ENCODE measurements at regions not wholly inside any gene's neighbourhood (a gene's known extent, or its start where the extent isn't known, plus 50 kb on each side); places are given as distances from the start of the nearest gene placed in this dataset.

GRCh38 chr1:222240536-222241181 is 307.2 kb downstream of the HHIPL2 start:
- no peak for TF ChIP-seq CTCF (IDR thresholded peaks at IDR 0.05)
- Histone ChIP-seq H3K36me3 (ENCODE audit: control insufficient read depth, insufficient read depth, low read length) (no peaks in the 10 kb centered on the region), H2AFZ (no peak overlapping the region), H3K9me3 (ENCODE audit: control insufficient read depth, low read length) (no peaks in the 10 kb centered on the region), H3K27me3 (ENCODE audit: control insufficient read depth, insufficient read depth, low read length) (no peaks in the 10 kb centered on the region), H3K79me2 (no peaks in the 10 kb centered on the region), H3K4me1 (no peaks in the 10 kb centered on the region), H3K27ac (no peak overlapping the region), H3K9ac (no peak overlapping the region), H3K4me3 (ENCODE audit: low read depth, low read length) (no peak overlapping the region), H3K4me2 (ENCODE audit: low read length) (no peak overlapping the region)

GRCh38 chr1:222239130-222239529 is 308.8 kb downstream of the HHIPL2 start:
- H3K27me3 ChIP-seq (ENCODE audit: control insufficient read depth, insufficient read depth, low read length) = no peaks in the 10 kb centered on the region
- no peaks in the 10 kb centered on the region for H3K36me3 ChIP-seq (ENCODE audit: control insufficient read depth, insufficient read depth, low read length)
- no peak overlapping the region for H3K9ac ChIP-seq
- no peak for TF ChIP-seq CTCF (IDR thresholded peaks at IDR 0.05)
- H3K79me2 ChIP-seq = no peaks in the 10 kb centered on the region
- H3K4me2 ChIP-seq (ENCODE audit: low read length) = no peak overlapping the region
- no peak overlapping the region for H3K4me3 ChIP-seq (ENCODE audit: low read depth, low read length)
- no peaks in the 10 kb centered on the region for H3K4me1 ChIP-seq
- no peaks in the 10 kb centered on the region for H3K9me3 ChIP-seq (ENCODE audit: control insufficient read depth, low read length)
- H2AFZ ChIP-seq = no peak overlapping the region
- H3K27ac ChIP-seq = no peak overlapping the region

GRCh38 chr1:222234351-222234750 is 313.6 kb downstream of the HHIPL2 start:
- Histone ChIP-seq H3K36me3 (ENCODE audit: control insufficient read depth, insufficient read depth, low read length) (no peaks in the 10 kb centered on the region), H3K27ac (no peak overlapping the region), H3K4me1 (no peaks in the 10 kb centered on the region), H3K4me3 (ENCODE audit: low read depth, low read length) (no peak overlapping the region), H3K4me2 (ENCODE audit: low read length) (no peak overlapping the region), H3K9me3 (ENCODE audit: control insufficient read depth, low read length) (no peaks in the 10 kb centered on the region), H2AFZ (no peak overlapping the region), H3K79me2 (no peaks in the 10 kb centered on the region), H3K9ac (no peak overlapping the region), H3K27me3 (ENCODE audit: control insufficient read depth, insufficient read depth, low read length) (no peaks in the 10 kb centered on the region)
- no peak for TF ChIP-seq CTCF (IDR thresholded peaks at IDR 0.05)

GRCh38 chr1:222233444-222234158 is 314.3 kb downstream of the HHIPL2 start:
- Histone ChIP-seq H2AFZ (no peak overlapping the region), H3K36me3 (ENCODE audit: control insufficient read depth, insufficient read depth, low read length) (no peaks in the 10 kb centered on the region), H3K9ac (no peak overlapping the region), H3K4me2 (ENCODE audit: low read length) (no peak overlapping the region), H3K79me2 (no peaks in the 10 kb centered on the region), H3K27ac (no peak overlapping the region), H3K4me3 (ENCODE audit: low read depth, low read length) (no peak overlapping the region), H3K27me3 (ENCODE audit: control insufficient read depth, insufficient read depth, low read length) (no peaks in the 10 kb centered on the region), H3K9me3 (ENCODE audit: control insufficient read depth, low read length) (no peaks in the 10 kb centered on the region), H3K4me1 (no peaks in the 10 kb centered on the region)
- no peak for TF ChIP-seq CTCF (IDR thresholded peaks at IDR 0.05)

GRCh38 chr1:222232842-222233241 is 315.1 kb downstream of the HHIPL2 start:
- no peak overlapping the region for H3K27ac ChIP-seq
- no peak overlapping the region for H3K9ac ChIP-seq
- no peak overlapping the region for H2AFZ ChIP-seq
- H3K36me3 ChIP-seq (ENCODE audit: control insufficient read depth, insufficient read depth, low read length) = no peaks in the 10 kb centered on the region
- no peaks in the 10 kb centered on the region for H3K27me3 ChIP-seq (ENCODE audit: control insufficient read depth, insufficient read depth, low read length)
- no peaks in the 10 kb centered on the region for H3K79me2 ChIP-seq
- H3K9me3 ChIP-seq (ENCODE audit: control insufficient read depth, low read length) = no peaks in the 10 kb centered on the region
- no peak overlapping the region for H3K4me3 ChIP-seq (ENCODE audit: low read depth, low read length)
- no peaks in the 10 kb centered on the region for H3K4me1 ChIP-seq
- no peak overlapping the region for H3K4me2 ChIP-seq (ENCODE audit: low read length)
- no peak for TF ChIP-seq CTCF (IDR thresholded peaks at IDR 0.05)
